IMR-90 (cell line): ENCODE measurements at regions not wholly inside any gene's neighbourhood (a gene's known extent, or its start where the extent isn't known, plus 50 kb on each side); places are given as distances from the start of the nearest gene placed in this dataset.

ENCODE experiments used
- ATAC-seq: fragments of 200-7000 bp; cut with Tn5 transposase; 2 replicates; pipeline ENCODE4 v1.9.1; 2020; ENCODE audit warnings: low read depth, mild to moderate bottlenecking, moderate library complexity
- BruUV-seq: library from RNA; stranded (reverse); fragments of 400-500 nt; replicated peaks from 2 replicates; lab custom pipeline; 2021; lab: Mats Ljungman, UMichigan
- CTCF ChIA-PET: fragments of 300-600 bp; formaldehyde crosslinking; extraction: SDS; loops from one replicate; lab custom pipeline; 2021; ENCODE audit warnings: antibody characterized with exemption; lab: Yijun Ruan, JAX
- POLR2A ChIA-PET: fragments of 300-600 bp; sonication (Branson Sonifier 250); formaldehyde crosslinking; loops from one replicate; lab custom pipeline; 2022; ENCODE audit warnings: antibody characterized with exemption; ENCODE audit not compliant: unreplicated experiment; lab: Charles Lee
- DNase-seq: peaks from one replicate; pipeline ENCODE4 v3.0.0; 2013
- H2AFZ ChIP-seq: replicated peaks from 2 replicates; pipeline ENCODE3; 2013; ENCODE audit warnings: low read length, mild to moderate bottlenecking; ENCODE audit not compliant: poor library complexity
- H2AK5ac ChIP-seq: 2 replicates; pipeline ENCODE4 v1.6.1; 2013; ENCODE audit warnings: low read depth, low read length, inconsistent platforms
- H2AK9ac ChIP-seq: replicated peaks from 2 replicates; pipeline ENCODE3; 2013; ENCODE audit warnings: mild to moderate bottlenecking, low read depth, low read length, moderate library complexity; ENCODE audit not compliant: poor library complexity
- H2BK120ac ChIP-seq: 2 replicates; pipeline ENCODE4 v1.6.1; 2013; ENCODE audit warnings: low read depth, low read length, inconsistent platforms
- H2BK15ac ChIP-seq: 3 replicates; pipeline ENCODE4 v1.6.1; 2013; ENCODE audit warnings: low read depth, low read length, inconsistent platforms
- H2BK20ac ChIP-seq: 2 replicates; pipeline ENCODE4 v1.6.1; 2013; ENCODE audit warnings: low read depth, mild to moderate bottlenecking, inconsistent platforms, low read length, moderate library complexity
- H2BK5ac ChIP-seq: 2 replicates; pipeline ENCODE4 v1.6.1; 2013; ENCODE audit warnings: mild to moderate bottlenecking, low read depth, low read length, inconsistent platforms; ENCODE audit not compliant: poor library complexity, severe bottlenecking
- H3K14ac ChIP-seq: replicated peaks from 2 replicates; pipeline ENCODE4 v1.6.1; 2013; ENCODE audit warnings: low read depth, low read length, inconsistent platforms
- H3K18ac ChIP-seq: 2 replicates; pipeline ENCODE4 v1.6.1; 2013; ENCODE audit warnings: low read depth, low read length, control low read depth
- H3K23ac ChIP-seq: 2 replicates; pipeline ENCODE4 v1.6.1; 2013; ENCODE audit warnings: low read depth, low read length, inconsistent platforms
- H3K27ac ChIP-seq: 2 replicates; pipeline ENCODE4 v1.5.1; 2013; ENCODE audit warnings: mild to moderate bottlenecking, control low read depth, low read length; ENCODE audit not compliant: insufficient read depth
- H3K27me3 ChIP-seq: 2 replicates; pipeline ENCODE4 v1.6.1; 2013; ENCODE audit warnings: low read length; ENCODE audit not compliant: control insufficient read depth, insufficient read depth
- H3K36me3 ChIP-seq: 2 replicates; pipeline ENCODE4 v1.6.1; 2013; ENCODE audit warnings: low read length, mixed read lengths; ENCODE audit not compliant: control insufficient read depth, insufficient read depth
- H3K4ac ChIP-seq: 2 replicates; pipeline ENCODE4 v1.6.1; 2013; ENCODE audit warnings: low read depth, low read length, inconsistent platforms
- H3K4me1 ChIP-seq: 2 replicates; pipeline ENCODE4 v1.6.1; 2013; ENCODE audit warnings: low read length, mixed read lengths; ENCODE audit not compliant: control insufficient read depth, insufficient read depth
- H3K4me2 ChIP-seq: 2 replicates; pipeline ENCODE4 v1.6.1; 2013; ENCODE audit warnings: low read depth, mild to moderate bottlenecking, control low read depth, low read length, moderate library complexity
- H3K4me3 ChIP-seq: 2 replicates; pipeline ENCODE4 v1.5.1; 2013; ENCODE audit warnings: low read depth, mild to moderate bottlenecking, control low read depth, low read length, moderate library complexity; ENCODE audit not compliant: insufficient read depth
- H3K56ac ChIP-seq: 2 replicates; pipeline ENCODE4 v1.6.1; 2013; ENCODE audit warnings: low read length, inconsistent platforms; ENCODE audit not compliant: insufficient read depth; ENCODE audit errors: extremely low read depth
- H3K79me1 ChIP-seq, 2 experiments: 2 replicates each; pipeline ENCODE4 v1.6.1; 2013; ENCODE audit warnings: low read length in 2 of 2, inconsistent platforms in 1 of 2, low read depth in 1 of 2
- H3K9ac ChIP-seq: 2 replicates; pipeline ENCODE4 v1.6.1; 2013; ENCODE audit warnings: low read depth, low read length, control low read depth
- H3K9me1 ChIP-seq: 2 replicates; pipeline ENCODE4 v1.6.1; 2013; ENCODE audit warnings: low read length, inconsistent platforms; ENCODE audit not compliant: insufficient read depth
- H3K9me3 ChIP-seq: 2 replicates; pipeline ENCODE4 v1.6.1; 2013; ENCODE audit warnings: low read length; ENCODE audit not compliant: control insufficient read depth, insufficient read depth
- H4K20me1 ChIP-seq: 2 replicates; pipeline ENCODE4 v1.6.1; 2013; ENCODE audit warnings: low read length, inconsistent platforms; ENCODE audit not compliant: insufficient read depth
- H4K5ac ChIP-seq: 2 replicates; pipeline ENCODE4 v1.6.1; 2013; ENCODE audit warnings: mild to moderate bottlenecking, low read depth, low read length, control low read depth
- H4K8ac ChIP-seq, 2 experiments: 2 replicates each; pipeline ENCODE4 v1.6.1; 2013; ENCODE audit warnings: low read depth in 2 of 2, low read length in 2 of 2, control low read depth in 1 of 2, inconsistent platforms in 1 of 2
- H4K91ac ChIP-seq: 2 replicates; pipeline ENCODE4 v1.6.1; 2013; ENCODE audit warnings: low read depth, low read length, inconsistent platforms; ENCODE audit not compliant: insufficient read depth
- RAD21 ChIP-seq: IDR thresholded peaks from 2 replicates; pipeline ENCODE4 v1.6.1; 2012; ENCODE audit warnings: low read length, improper control_type of control experiment
- SMC3 ChIP-seq: fragments of 150-350 bp; IDR thresholded peaks from 2 replicates; pipeline ENCODE4 v1.6.1; 2016; ENCODE audit warnings: low read depth, mild to moderate bottlenecking, antibody characterized with exemption, low read length, moderate library complexity
- dilution Hi-C: fragments of 300-500 bp; cut with HindIII; formaldehyde crosslinking; loops from one replicate; pipeline ENCODE4 v1.14.3; 2018; ENCODE audit warnings: low sequenced_read_pairs; ENCODE audit not compliant: unreplicated experiment
- in situ Hi-C: fragments of 300-500 bp; cut with MboI; formaldehyde crosslinking; loops from 3 replicates; pipeline ENCODE4 v1.14.3; 2019; ENCODE audit warnings: low sequenced_read_pairs, inconsistent platforms, mixed read lengths
- intact Hi-C: fragments of 100-400 bp; cut with micrococcal nuclease; formaldehyde crosslinking; loops from 2 replicates; pipeline ENCODE4 v1.10.0; 2022
- TF ChIP-seq, protein P1 (sequence below): conservative IDR thresholded peaks from 2 replicates; pipeline ENCODE4 v1.5.1; 2012; ENCODE audit warnings: mild to moderate bottlenecking, low read depth, low read length, improper control_type of control experiment

DNA sequence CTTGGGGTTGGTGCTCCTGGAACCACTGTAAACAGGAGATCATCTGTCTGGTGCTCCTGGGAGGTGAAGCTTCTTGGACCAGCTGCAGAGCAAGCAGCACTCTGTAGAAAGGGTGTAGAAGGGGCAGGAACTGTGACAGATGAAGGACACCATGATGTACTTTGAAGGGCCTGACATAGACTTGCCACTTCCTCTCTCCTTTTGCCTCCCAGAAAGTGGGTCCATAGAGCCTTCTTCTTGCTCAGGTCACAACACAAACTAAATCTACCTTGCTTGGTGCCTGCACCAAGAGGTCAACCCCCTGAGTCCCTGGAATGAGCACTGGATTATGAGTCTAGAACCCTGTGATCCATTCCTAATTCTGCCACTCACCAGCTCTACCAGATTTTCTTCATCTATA, 176.1 kb upstream of the HES1 start:
- Histone ChIP-seq H3K27ac (no peak overlapping the region), H3K4ac (no peak overlapping the region), H2BK20ac (no peak overlapping the region), H4K8ac (no peak overlapping the region), H3K36me3 (no peaks in the 10 kb centered on the region), H3K14ac (no peak overlapping the region), H3K4me2 (no peak overlapping the region), H3K56ac (no peak overlapping the region), H3K27me3 (peaks cover 24% of the 10 kb centered on the region), H2BK15ac (no peak overlapping the region), H3K4me3 (no peak overlapping the region), H2BK5ac (no peak overlapping the region), H4K91ac (no peak overlapping the region), H3K9me3 (no peaks in the 10 kb centered on the region; the same call in 1 of the 2 replicates), H3K9me1 (no peaks in the 10 kb centered on the region), H2AK9ac (no peak overlapping the region), H3K18ac (no peak overlapping the region), H4K20me1 (no peaks in the 10 kb centered on the region), H3K9ac (no peak overlapping the region), H3K23ac (no peak overlapping the region), H3K4me1 (no peaks in the 10 kb centered on the region), H2BK120ac (no peak overlapping the region), H3K79me1 (no peaks in the 10 kb centered on the region), H2AK5ac (no peak overlapping the region), H2AFZ (no peak overlapping the region), H4K5ac (no peak overlapping the region)
- BruUV-seq: no TSS peak
- ATAC-seq: no peak
- in situ Hi-C loops (no loop called here), dilution Hi-C loops (no loop called here), intact Hi-C loops (no loop called here)
- DNase-seq: no peak
- POLR2A ChIA-PET: no interaction called here
- CTCF ChIA-PET: no interaction called here
- TF ChIP-seq, protein P1, sequence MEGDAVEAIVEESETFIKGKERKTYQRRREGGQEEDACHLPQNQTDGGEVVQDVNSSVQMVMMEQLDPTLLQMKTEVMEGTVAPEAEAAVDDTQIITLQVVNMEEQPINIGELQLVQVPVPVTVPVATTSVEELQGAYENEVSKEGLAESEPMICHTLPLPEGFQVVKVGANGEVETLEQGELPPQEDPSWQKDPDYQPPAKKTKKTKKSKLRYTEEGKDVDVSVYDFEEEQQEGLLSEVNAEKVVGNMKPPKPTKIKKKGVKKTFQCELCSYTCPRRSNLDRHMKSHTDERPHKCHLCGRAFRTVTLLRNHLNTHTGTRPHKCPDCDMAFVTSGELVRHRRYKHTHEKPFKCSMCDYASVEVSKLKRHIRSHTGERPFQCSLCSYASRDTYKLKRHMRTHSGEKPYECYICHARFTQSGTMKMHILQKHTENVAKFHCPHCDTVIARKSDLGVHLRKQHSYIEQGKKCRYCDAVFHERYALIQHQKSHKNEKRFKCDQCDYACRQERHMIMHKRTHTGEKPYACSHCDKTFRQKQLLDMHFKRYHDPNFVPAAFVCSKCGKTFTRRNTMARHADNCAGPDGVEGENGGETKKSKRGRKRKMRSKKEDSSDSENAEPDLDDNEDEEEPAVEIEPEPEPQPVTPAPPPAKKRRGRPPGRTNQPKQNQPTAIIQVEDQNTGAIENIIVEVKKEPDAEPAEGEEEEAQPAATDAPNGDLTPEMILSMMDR: no peak
- TF ChIP-seq RAD21 (no peak), SMC3 (no peak)
